ENCODE measurements at regions not wholly inside any gene's neighbourhood (a gene's known extent, or its start where the extent isn't known, plus 50 kb on each side); places are given as distances from the start of the nearest gene placed in this dataset.
"Not testable (repeated sequence)": the region's sequence is repeated elsewhere in the genome, so short reads cannot be mapped to it uniquely, and the experiment has no call there.

- TF ChIP-seq CTCF, POLR2A (IDR thresholded peaks at IDR 0.05): not testable (repeated sequence)
These were observed 91.0 kb downstream of the LACC1 start for GRCh38 chr13:43970520-43971242.

All from sigmoid colon (tissue), 3 donors.